Stomach (tissue), 4 donors: ENCODE measurements at regions not wholly inside any gene's neighbourhood (a gene's known extent, or its start where the extent isn't known, plus 50 kb on each side); places are given as distances from the start of the nearest gene placed in this dataset.
A peak's percentile ranks its signal among the peaks of the same experiment; 100 is the strongest.

ENCODE experiments used
- CTCF ChIP-seq, 7 experiments: fragments of 450-650 bp in 4 of 7; fragments of 200-600 bp in 3 of 7; sonication (generic) in 3 of 7; IDR thresholded peaks; one replicate each; pipeline ENCODE4 v1.5.1; 2016 to 2019; ENCODE audit warnings: antibody characterized with exemption in 7 of 7, control low read depth in 2 of 7, mild to moderate bottlenecking in 1 of 7
- POLR2A ChIP-seq, 4 donors: fragments of 450-650 bp; IDR thresholded peaks; one replicate each; pipeline ENCODE4 v1.6.1; 2016; ENCODE audit warnings: antibody characterized with exemption in 4 of 4, control low read depth in 2 of 4, mild to moderate bottlenecking in 1 of 4, moderate library complexity in 1 of 4
- POLR2AphosphoS5 ChIP-seq, 3 donors: sonication (generic); formaldehyde crosslinking; IDR thresholded peaks; one replicate each; pipeline ENCODE4 v1.6.1; 2016; ENCODE audit warnings: antibody characterized with exemption in 3 of 3

- no peak for TF ChIP-seq POLR2A (IDR thresholded peaks at IDR 0.05)
- TF ChIP-seq CTCF (IDR thresholded peaks at IDR 0.05) = peak in 5 of 7 experiments; percentile 42 to 59 (median 44)
- no peak for TF ChIP-seq POLR2AphosphoS5 (IDR thresholded peaks at IDR 0.05)
These were observed 85.4 kb upstream of the OLIG2 start for GRCh38 chr21:32940079-32941014.
